HFFc6 (cell line): ENCODE measurements at regions not wholly inside any gene's neighbourhood (a gene's known extent, or its start where the extent isn't known, plus 50 kb on each side); places are given as distances from the start of the nearest gene placed in this dataset.

Source experiments
- DNase-seq: peaks from one replicate; pipeline ENCODE4 v3.0.0-alpha.2; 2018
- H3K27ac Mint-ChIP-seq: 2 replicates; pipeline ENCODE4 v1.8.0; 2020; ENCODE audit warnings: mild to moderate bottlenecking, mixed read lengths
- H3K27me3 Mint-ChIP-seq: 2 replicates; pipeline ENCODE4 v1.8.0; 2021; ENCODE audit warnings: mild to moderate bottlenecking, moderate library complexity, mixed read lengths; ENCODE audit not compliant: insufficient read depth
- H3K36me3 Mint-ChIP-seq: 2 replicates; pipeline ENCODE4 v1.8.0; 2021; ENCODE audit warnings: low read depth, mixed read lengths
- H3K4me1 Mint-ChIP-seq: 2 replicates; pipeline ENCODE4 v1.8.0; 2020; ENCODE audit warnings: low read depth, mixed read lengths
- H3K4me3 Mint-ChIP-seq: 2 replicates; pipeline ENCODE4 v1.8.0; 2020; ENCODE audit warnings: mild to moderate bottlenecking, moderate library complexity, mixed read lengths
- H3K9me3 Mint-ChIP-seq: 2 replicates; pipeline ENCODE4 v1.8.0; 2020; ENCODE audit warnings: mild to moderate bottlenecking, mixed read lengths
- CTCF ChIP-seq: fragments of 200-600 bp; sonication (generic); IDR thresholded peaks from 2 replicates; pipeline ENCODE4 v1.5.0; 2021; ENCODE audit warnings: antibody characterized with exemption, mild to moderate bottlenecking

- TF ChIP-seq CTCF: no peak
- Mint-ChIP-seq H3K27ac (0 out of 2 replicates have a peak overlapping the region, but pooled peaks have one; percentile 92), H3K4me1 (peaks cover 88% of the 10 kb centered on the region), H3K4me3 (0 out of 2 replicates have a peak overlapping the region, but pooled peaks have one; percentile 79), H3K36me3 (no peaks in the 10 kb centered on the region), H3K27me3 (no peaks in the 10 kb centered on the region), H3K9me3 (no peaks in the 10 kb centered on the region)
- DNase-seq: no peak
Measured at GRCh38 chr10:43814663-43815062, 166.0 kb upstream of the ZNF32 start.

GRCh38 chr10:43811871-43812270, 163.2 kb upstream of the ZNF32 start:
- DNase-seq: no peak
- H3K36me3 Mint-ChIP-seq: no peaks in the 10 kb centered on the region
- TF ChIP-seq CTCF: no peak
- no peak overlapping the region for H3K4me3 Mint-ChIP-seq
- no peak overlapping the region for H3K27ac Mint-ChIP-seq
- peaks cover 94% of the 10 kb centered on the region for H3K4me1 Mint-ChIP-seq
- H3K27me3 Mint-ChIP-seq: no peaks in the 10 kb centered on the region
- H3K9me3 Mint-ChIP-seq: no peaks in the 10 kb centered on the region

GRCh38 chr10:43809211-43809930, 160.7 kb upstream of the ZNF32 start:
- Mint-ChIP-seq H3K4me3 (peak overlapping the region; percentile 75), H3K4me1 (peaks cover 89% of the 10 kb centered on the region), H3K9me3 (no peaks in the 10 kb centered on the region)

GRCh38 chr10:43808136-43808535, 159.5 kb upstream of the ZNF32 start:
- Mint-ChIP-seq H3K27ac (peak overlapping the region; percentile 45), H3K27me3 (no peaks in the 10 kb centered on the region), H3K4me3 (peak overlapping the region; percentile 4; the same call in 1 of the 2 replicates), H3K4me1 (peaks cover 79% of the 10 kb centered on the region), H3K36me3 (no peaks in the 10 kb centered on the region), H3K9me3 (no peaks in the 10 kb centered on the region)
- peak; percentile 16 for DNase-seq
- peak; percentile 36 for TF ChIP-seq CTCF

More at GRCh38 chr10:43809211-43809930, 160.7 kb upstream of the ZNF32 start:
- DNase-seq: peak; percentile 92
- H3K27me3 Mint-ChIP-seq: no peaks in the 10 kb centered on the region
- H3K27ac Mint-ChIP-seq: peak overlapping the region; percentile 60
- H3K36me3 Mint-ChIP-seq: no peaks in the 10 kb centered on the region
- TF ChIP-seq CTCF: no peak

- no peak for DNase-seq
- no peaks in the 10 kb centered on the region for H3K9me3 Mint-ChIP-seq
- H3K27me3 Mint-ChIP-seq: no peaks in the 10 kb centered on the region
- H3K27ac Mint-ChIP-seq: no peak overlapping the region
- peaks cover 71% of the 10 kb centered on the region for H3K4me1 Mint-ChIP-seq
- H3K4me3 Mint-ChIP-seq: no peak overlapping the region
- no peak for TF ChIP-seq CTCF
- H3K36me3 Mint-ChIP-seq: no peaks in the 10 kb centered on the region
Measured at GRCh38 chr10:43806831-43807640, 158.4 kb upstream of the ZNF32 start.
